Choroid plexus epithelial cell (primary cell): ENCODE measurements at regions not wholly inside any gene's neighbourhood (a gene's known extent, or its start where the extent isn't known, plus 50 kb on each side); places are given as distances from the start of the nearest gene placed in this dataset.

Experiments
- DNase-seq: peaks from one replicate; pipeline ENCODE4 v3.0.0-alpha.2; 2010; ENCODE audit warnings: low read depth
- H3K4me3 ChIP-seq: 2 replicates; pipeline ENCODE4 v1.5.1; 2011; ENCODE audit warnings: low read depth, mild to moderate bottlenecking, control low read depth, low read length, moderate library complexity
- TF ChIP-seq, protein P1 (sequence below): conservative IDR thresholded peaks from 2 replicates; pipeline ENCODE4 v1.5.1; 2011; ENCODE audit warnings: low read depth, mild to moderate bottlenecking, control low read depth, inconsistent platforms, low read length, moderate library complexity

DNA sequence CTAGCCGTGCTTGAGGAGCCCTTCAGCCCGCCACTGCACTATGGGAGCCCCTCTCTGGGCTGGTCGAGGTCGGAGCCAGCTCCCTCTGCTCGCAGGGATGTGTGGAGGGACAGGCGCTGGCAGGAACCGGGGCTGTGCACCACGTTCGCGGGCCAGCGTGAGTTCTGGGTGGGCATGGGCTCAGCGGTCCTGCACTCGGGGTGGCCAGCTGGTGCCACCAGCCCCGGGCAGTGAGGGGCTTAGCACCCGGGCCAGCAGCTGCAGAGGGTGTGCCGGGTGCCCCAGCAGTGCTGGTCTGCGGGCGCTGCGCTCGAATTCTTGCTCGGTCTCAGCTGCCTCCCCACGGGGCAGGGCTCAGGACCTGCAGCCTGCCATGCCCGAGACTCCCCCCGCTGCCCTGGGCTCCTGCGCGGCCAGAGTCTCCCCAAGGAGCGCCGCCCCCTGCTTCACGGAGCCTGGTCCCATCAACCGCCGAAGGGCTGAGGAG is 90.8 kb upstream of the NRG3 start:
- DNase-seq: no peak
- TF ChIP-seq, protein P1, sequence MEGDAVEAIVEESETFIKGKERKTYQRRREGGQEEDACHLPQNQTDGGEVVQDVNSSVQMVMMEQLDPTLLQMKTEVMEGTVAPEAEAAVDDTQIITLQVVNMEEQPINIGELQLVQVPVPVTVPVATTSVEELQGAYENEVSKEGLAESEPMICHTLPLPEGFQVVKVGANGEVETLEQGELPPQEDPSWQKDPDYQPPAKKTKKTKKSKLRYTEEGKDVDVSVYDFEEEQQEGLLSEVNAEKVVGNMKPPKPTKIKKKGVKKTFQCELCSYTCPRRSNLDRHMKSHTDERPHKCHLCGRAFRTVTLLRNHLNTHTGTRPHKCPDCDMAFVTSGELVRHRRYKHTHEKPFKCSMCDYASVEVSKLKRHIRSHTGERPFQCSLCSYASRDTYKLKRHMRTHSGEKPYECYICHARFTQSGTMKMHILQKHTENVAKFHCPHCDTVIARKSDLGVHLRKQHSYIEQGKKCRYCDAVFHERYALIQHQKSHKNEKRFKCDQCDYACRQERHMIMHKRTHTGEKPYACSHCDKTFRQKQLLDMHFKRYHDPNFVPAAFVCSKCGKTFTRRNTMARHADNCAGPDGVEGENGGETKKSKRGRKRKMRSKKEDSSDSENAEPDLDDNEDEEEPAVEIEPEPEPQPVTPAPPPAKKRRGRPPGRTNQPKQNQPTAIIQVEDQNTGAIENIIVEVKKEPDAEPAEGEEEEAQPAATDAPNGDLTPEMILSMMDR: no peak
- H3K4me3 ChIP-seq: no peak overlapping the region

- H3K4me3 ChIP-seq: no peak overlapping the region
- DNase-seq: no peak
- TF ChIP-seq, protein P1: no peak
Observed at GRCh38 chr10:81792729-81793128, 82.3 kb upstream of the NRG3 start.

DNA sequence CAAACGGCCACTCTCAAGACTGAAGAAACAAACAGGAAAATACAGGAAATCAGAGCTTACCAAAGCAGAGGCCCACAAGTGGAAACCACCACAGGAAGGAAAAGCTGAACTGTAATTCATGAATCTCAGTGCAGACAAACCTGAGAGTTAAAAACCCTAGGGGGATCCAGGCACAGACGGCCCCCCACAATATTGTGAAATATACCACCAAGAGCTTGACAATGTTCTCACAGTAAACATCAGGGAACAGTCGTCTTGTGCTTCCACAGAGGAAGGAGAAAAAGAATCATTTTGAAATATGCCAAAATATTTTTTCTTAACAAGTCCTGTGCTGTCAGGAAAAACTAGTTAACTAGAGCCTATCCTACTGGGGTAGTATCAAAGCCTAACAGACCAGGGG is 68.2 kb upstream of the NRG3 start:
- TF ChIP-seq, protein P1: no peak
- DNase-seq: no peak
- no peak overlapping the region for H3K4me3 ChIP-seq

- TF ChIP-seq, protein P1: no peak
- H3K4me3 ChIP-seq: no peak overlapping the region
- DNase-seq: peak; percentile 4
Observed at GRCh38 chr10:81814842-81815241, 60.2 kb upstream of the NRG3 start.

- H3K4me3 ChIP-seq: no peak overlapping the region
- no peak for DNase-seq
- TF ChIP-seq, protein P1: no peak
Observed at GRCh38 chr10:81817596-81818170, 57.3 kb upstream of the NRG3 start.

DNA sequence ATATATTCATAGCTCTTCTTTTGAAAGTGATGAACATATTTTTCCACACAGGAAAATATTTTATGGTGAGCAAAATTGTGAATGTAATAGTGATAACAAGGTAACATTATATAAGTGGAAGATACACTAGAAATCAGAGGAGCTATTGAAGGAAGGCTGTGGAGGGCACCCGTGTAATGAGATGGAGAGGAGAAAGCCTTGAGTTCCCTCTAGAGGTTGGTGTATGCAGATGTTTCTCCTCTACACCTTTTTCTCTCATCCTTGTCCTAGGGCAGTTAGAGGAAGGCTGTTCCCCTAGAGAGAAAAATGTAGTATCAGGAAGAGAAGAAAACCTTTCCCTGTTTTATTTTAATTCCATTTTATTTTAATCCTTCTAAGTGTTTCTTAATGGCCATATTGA is 54.6 kb upstream of the NRG3 start:
- H3K4me3 ChIP-seq: no peak overlapping the region
- TF ChIP-seq, protein P1: peak; percentile 39
- DNase-seq: peak; percentile 27
